HG03280 (cell line): ENCODE measurements at regions not wholly inside any gene's neighbourhood (a gene's known extent, or its start where the extent isn't known, plus 50 kb on each side); places are given as distances from the start of the nearest gene placed in this dataset.

Experiments used
- ATAC-seq: cut with Tn5 transposase; IDR thresholded peaks from one replicate; pipeline ENCODE4 v1.9.1; 2021; ENCODE audit warnings: mild to moderate bottlenecking, moderate library complexity; ENCODE audit not compliant: unreplicated experiment

DNA sequence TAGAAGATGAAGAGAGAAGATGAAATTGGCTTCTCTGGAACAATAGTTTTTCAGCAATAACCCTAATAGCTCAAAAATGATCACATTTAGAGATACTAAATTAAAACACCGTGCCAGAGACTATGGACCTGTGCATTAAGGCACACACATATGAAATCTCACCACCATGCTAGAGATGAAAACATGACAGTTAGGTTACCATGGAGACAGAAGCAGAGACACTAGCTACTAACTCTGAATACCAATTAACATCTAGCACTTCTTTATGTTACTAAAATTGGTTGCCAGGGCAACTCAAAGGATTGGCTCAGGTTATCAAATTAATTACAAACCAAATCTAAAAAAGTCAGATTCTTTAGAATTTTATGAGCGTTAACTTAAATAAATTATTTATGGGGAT is 337.7 kb downstream of the PLK2 start:
- no peak for ATAC-seq

- no peak for ATAC-seq
Observed at GRCh38 chr5:58121391-58121790, 338.5 kb downstream of the PLK2 start.

DNA sequence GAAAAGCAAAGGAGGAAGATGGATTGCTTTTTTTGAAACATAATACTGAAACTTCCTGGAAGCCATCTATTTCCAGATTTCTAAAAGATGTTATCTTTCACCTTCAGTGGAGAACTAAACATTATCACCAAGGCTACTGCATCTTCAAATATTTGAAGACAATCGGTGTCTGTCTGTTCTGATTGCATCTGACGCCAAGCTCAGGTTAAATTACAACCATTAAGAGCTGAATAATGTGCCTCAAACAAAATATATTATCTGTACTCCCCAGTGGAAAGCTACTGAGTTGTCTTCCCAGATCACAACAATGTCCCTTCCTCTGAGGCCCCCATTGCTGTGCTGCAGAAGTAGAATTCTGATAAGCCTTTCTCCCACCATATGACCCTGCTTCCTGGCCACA is 342.3 kb downstream of the PLK2 start:
- ATAC-seq = no peak

- ATAC-seq = no peak
Observed at GRCh38 chr5:58116346-58116745, 343.5 kb downstream of the PLK2 start.

DNA sequence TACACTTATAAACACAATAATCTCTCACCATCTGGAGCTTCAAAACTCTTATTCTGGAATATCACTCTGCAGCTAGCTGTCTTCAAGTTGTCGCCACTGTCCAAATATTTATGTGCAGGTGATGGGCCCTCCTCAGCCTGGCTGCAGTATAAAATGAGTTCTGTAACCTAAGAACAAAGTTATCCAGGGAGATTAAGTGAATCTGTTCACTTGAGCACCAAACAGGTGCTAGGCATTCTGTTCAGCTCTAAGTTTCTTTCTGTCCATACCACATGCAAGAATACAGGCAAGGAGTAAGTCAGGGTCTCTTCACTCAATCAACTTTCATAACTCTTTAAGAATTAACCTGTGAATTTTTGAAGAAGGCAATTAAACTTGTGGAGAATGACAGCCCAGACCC is 344.1 kb downstream of the PLK2 start:
- no peak for ATAC-seq

- no peak for ATAC-seq
Observed at GRCh38 chr5:58114324-58114723, 345.6 kb downstream of the PLK2 start.

DNA sequence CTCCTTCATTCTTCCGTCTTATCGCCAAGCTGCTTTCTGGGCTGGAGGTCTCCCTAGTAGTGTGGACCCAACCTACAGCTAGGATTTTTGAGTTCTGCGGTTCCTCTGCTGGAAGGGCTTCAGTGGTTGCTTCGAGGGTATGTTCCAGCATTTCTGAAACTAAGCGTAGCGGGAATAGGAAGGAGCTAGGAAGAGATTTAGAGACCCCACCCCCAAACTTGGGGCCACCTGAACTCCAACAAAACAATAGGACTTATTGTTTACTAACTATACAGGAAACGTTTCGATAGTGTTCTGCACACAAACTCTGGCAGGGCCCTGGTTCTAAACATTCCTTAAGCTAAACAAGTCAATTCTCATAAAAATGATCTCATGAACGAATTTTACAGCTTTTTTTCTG is 346.7 kb downstream of the PLK2 start:
- ATAC-seq = no peak

DNA sequence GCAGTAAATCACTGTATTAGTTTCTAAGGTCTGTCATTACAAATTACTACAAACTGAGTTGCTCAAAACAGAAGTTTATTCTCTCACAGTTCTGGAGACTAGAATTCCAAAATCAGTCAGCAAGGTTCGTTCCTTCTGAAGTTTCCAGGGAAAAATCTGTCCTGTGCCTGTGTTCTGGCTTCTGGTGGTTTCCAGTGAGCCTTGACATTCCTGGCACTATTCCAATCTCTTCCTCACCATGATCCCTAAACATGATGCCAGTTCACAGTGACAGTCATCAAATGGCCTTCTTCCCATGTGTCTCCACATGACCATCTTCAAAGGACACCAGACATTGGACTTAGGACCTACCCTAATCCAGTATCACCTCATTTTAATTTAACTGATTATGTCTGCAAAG is 351.4 kb downstream of the PLK2 start:
- no peak for ATAC-seq

GRCh38 chr5:58107704-58108103 is 352.2 kb downstream of the PLK2 start:
- no peak for ATAC-seq

GRCh38 chr5:58106754-58107410 is 353.0 kb downstream of the PLK2 start:
- ATAC-seq = no peak

- ATAC-seq = no peak
Observed at GRCh38 chr5:58105836-58106235, 354.1 kb downstream of the PLK2 start.

DNA sequence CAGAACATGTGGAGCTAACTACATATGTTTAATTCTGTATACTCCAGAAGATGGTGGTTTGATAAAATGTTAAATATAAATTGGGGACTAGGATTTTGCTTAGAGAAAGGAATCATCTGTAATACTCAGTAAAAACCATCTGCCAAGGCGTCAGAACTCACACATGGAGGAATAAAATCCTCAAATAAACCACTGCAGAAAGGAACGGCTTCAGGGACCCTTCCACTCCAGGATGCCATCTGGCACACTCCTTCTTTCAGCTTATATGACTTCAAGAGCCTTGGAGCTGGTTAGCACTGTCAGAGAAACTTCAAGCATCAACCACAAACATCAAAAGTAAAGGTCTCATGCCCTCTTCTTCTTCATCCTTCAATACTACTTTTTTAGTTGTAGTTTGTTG is 360.6 kb downstream of the PLK2 start:
- ATAC-seq = no peak

DNA sequence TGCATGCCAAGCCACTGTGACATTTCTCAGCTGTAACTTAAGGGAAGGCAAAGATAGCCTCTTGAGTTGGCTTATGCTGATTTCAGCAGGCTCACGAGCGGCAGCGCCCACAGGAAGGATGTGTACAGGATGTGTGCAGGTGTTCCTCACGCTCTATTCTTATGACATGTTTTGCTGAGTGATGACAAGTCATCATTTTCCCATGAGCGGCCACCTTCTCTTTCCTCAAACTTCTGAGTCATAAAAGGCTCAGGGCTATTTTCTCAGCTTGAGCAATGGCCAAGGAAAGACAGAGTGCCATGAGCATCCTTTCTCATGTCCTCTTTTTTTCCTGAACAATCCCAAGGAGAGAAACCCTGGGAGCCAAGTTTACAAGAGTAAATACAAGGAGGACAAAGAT is 365.9 kb downstream of the PLK2 start:
- ATAC-seq = no peak

- no peak for ATAC-seq
Observed at GRCh38 chr5:58090704-58091103, 369.2 kb downstream of the PLK2 start.

DNA sequence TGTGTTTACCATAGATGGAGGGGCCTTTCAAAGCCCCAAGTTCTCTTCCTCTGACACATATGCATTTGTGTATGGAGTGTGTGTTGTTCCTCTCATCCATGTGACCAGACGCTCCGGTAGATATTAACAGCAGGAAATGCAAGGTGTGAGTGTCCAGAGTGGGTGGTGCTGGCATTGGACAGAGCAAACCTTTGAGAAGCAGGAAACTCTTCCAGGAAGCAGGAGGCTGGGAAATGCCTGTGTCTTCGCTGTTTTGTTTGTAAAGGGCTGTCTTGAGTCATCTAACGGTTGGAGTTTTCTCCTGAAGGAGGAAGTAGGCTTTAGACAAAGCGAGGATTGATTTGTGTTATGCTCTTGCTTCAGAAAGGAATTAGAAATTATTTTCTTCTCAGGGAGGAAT is 370.9 kb downstream of the PLK2 start:
- ATAC-seq = no peak

- ATAC-seq = no peak
Observed at GRCh38 chr5:58087905-58088304, 372.0 kb downstream of the PLK2 start.

DNA sequence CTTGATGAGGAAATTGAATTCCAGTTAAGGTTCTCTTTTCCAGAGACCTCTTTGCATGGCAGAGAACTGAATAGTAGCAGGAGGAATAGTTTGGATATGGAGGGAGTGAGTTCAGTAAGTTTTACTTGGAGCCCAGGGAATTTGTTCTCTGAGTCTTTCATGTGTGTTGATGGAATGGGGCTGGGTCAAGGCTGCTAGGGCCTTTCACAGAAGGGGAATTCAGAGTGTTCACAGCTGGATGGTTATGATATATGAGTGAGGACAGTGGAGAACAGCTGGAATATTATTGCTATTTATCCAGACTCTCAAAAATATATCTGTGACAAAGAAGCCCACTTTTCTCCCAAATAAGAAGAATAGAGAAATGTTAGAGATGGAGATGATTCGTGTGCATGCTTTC is 372.8 kb downstream of the PLK2 start:
- no peak for ATAC-seq

DNA sequence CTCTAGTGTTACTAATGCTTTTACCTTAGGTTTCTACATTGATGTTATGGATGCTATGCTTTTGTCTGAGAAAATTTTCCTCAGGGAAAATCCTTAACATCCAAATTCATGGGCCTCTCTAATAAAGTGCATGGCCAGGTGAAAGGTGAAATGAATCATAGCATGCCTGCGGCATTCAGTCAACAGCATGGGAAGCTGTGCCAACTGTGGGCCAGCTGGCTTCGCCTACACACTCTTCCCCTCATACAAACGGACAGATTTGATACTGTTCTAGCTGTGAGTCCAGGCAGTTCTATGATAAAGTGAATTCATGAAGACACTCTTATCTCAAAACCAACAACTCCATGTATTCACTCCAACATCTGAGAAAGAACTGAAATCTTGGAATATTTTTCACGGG is 374.1 kb downstream of the PLK2 start:
- no peak for ATAC-seq

GRCh38 chr5:58081435-58081834 is 378.5 kb downstream of the PLK2 start:
- no peak for ATAC-seq

DNA sequence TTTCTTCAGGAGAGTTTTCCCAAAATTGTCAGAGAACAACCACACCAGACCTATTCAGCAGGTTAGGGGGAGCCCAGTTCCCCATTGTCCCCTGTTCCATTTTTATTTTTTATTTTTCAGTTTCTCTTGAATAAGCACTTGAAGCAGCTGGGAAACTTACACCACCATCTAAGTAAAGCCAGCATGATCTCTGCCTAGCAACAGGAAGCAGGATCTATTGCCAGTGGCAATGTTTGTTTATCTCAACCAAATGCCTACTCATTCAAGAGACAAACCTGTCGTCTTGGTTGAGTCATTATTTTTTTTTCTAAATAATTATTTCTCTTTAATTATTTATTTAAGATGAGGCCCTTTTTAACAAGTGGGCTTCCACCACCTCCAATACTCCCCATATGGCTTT is 379.3 kb downstream of the PLK2 start:
- no peak for ATAC-seq

GRCh38 chr5:58077966-58078365 is 381.9 kb downstream of the PLK2 start:
- ATAC-seq = no peak

DNA sequence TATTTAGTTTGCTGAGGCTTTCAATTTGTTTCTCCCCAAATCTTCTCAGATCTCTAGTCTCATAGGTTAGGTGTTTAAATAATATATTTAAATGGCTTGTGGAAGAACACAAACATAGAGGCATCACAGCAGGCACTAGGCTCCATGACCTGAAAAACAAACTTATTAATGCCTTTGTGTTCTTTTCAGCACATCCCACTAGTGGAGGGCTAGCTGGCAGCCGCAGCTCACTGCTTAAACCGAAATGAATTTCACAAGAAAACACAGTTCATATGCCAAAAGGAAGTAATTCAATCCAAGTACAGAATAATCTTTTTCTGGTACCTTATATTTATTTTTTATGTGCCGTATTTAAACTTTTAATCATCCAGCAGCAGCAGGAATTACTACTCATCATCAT is 382.5 kb downstream of the PLK2 start:
- ATAC-seq = no peak

DNA sequence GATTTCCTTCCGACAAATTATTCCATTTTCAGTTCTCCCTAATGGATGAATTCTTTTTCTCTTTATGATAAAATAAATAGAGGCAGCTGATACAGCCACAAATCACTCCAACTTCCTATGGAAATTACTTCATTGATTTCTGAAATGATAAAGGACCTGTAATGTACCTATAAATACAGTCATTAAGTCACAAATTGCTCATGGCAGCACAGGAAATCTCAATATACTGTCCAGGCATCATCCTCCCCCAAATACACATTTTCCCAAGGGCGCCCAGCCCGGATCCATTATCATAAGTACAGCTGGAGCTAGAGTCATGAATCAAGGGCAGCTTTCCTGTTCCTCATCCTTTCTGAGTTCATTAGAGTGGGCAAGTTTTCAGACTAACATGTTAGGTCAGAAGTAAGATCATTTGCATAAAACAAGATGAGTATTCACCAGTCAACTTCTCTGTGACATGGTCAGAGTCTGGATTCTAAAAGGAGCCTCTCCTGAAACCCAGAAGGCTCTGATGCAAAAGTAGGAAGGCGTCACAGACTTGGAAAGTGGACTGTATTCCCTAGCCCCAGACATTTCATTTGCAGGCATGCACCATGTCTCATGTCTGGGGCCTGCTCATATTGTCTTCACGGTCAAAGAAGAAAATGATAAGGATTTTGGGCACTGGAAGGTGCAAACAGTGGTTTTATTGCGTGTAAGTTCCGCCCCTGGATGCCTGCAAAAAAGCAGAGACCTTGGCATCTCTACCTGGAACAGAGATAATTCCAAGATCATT is 383.2 kb downstream of the PLK2 start:
- no peak for ATAC-seq
